ENCODE measurements at regions not wholly inside any gene's neighbourhood (a gene's known extent, or its start where the extent isn't known, plus 50 kb on each side); places are given as distances from the start of the nearest gene placed in this dataset.

GRCh38 chr1:198849093-198849492 is 210.3 kb downstream of the PTPRC start:
- TF ChIP-seq POLR2A (IDR thresholded peaks at IDR 0.05) (no peak), CTCF (IDR thresholded peaks at IDR 0.05 in 4 of 5, conservative IDR thresholded peaks at IDR 0.05 in 1 of 5) (no peak)

Data from gastrocnemius medialis (tissue), 4 donors.